PC-9 (cell line): ENCODE measurements at regions not wholly inside any gene's neighbourhood (a gene's known extent, or its start where the extent isn't known, plus 50 kb on each side); places are given as distances from the start of the nearest gene placed in this dataset.

Source experiments
- BruUV-seq: library from RNA; stranded (reverse); fragments of 400-500 nt; replicated peaks from 2 replicates; lab custom pipeline; 2021; lab: Mats Ljungman, UMichigan
- CTCF ChIA-PET: fragments of 300-600 bp; sonication (Branson Sonifier 250); formaldehyde crosslinking; loops from one replicate; lab custom pipeline; 2022; ENCODE audit warnings: antibody characterized with exemption; lab: Charles Lee
- POLR2A ChIA-PET: fragments of 300-600 bp; sonication (Branson Sonifier 250); formaldehyde crosslinking; loops from one replicate; lab custom pipeline; 2022; ENCODE audit warnings: antibody characterized with exemption; ENCODE audit not compliant: unreplicated experiment; lab: Charles Lee
- DNase-seq, 2 experiments: peaks; one replicate each; pipeline versions ENCODE4 v3.0.0 to v3.0.0-alpha.2; 2015 to 2022; ENCODE audit warnings: mixed read lengths in 1 of 2
- H2AFZ ChIP-seq: fragments of 200-600 bp; sonication (generic); 2 replicates; pipeline ENCODE4 v1.8.1; 2017; ENCODE audit warnings: antibody characterized with exemption
- H3F3A ChIP-seq: fragments of 200-600 bp; sonication (generic); 2 replicates; pipeline ENCODE4 v1.8.1; 2017; ENCODE audit warnings: antibody characterized with exemption, mild to moderate bottlenecking, low read depth; ENCODE audit not compliant: insufficient read depth
- H3K27ac ChIP-seq: fragments of 200-600 bp; sonication (generic); 2 replicates; pipeline ENCODE4 v1.6.1; 2016; ENCODE audit warnings: mixed run types
- H3K27me3 ChIP-seq: fragments of 200-600 bp; sonication (generic); 2 replicates; pipeline ENCODE4 v1.6.1; 2016; ENCODE audit warnings: low read depth, mixed run types; ENCODE audit not compliant: insufficient read depth
- H3K36me3 ChIP-seq: fragments of 200-600 bp; sonication (generic); 2 replicates; pipeline ENCODE4 v1.6.1; 2016; ENCODE audit warnings: low read depth, mixed run types
- H3K4me1 ChIP-seq: fragments of 200-600 bp; sonication (generic); replicated peaks from 2 replicates; pipeline ENCODE4 v1.6.1; 2016; ENCODE audit warnings: mixed run types; ENCODE audit not compliant: insufficient read depth
- H3K4me2 ChIP-seq: fragments of 200-600 bp; sonication (generic); 2 replicates; pipeline ENCODE4 v1.6.1; 2017; ENCODE audit warnings: mixed run types
- H3K4me3 ChIP-seq: fragments of 200-600 bp; sonication (generic); 2 replicates; pipeline ENCODE4 v1.6.1; 2016; ENCODE audit warnings: mixed run types
- H3K79me2 ChIP-seq: fragments of 200-600 bp; sonication (generic); 2 replicates; pipeline ENCODE4 v1.6.1; 2017; ENCODE audit warnings: low read depth, mixed run types
- H3K9me2 ChIP-seq: fragments of 200-600 bp; sonication (generic); 2 replicates; pipeline ENCODE4 v1.8.1; 2017; ENCODE audit warnings: mild to moderate bottlenecking; ENCODE audit not compliant: insufficient read depth
- H3K9me3 ChIP-seq: fragments of 200-600 bp; sonication (generic); 2 replicates; pipeline ENCODE4 v1.8.1; 2016; ENCODE audit warnings: low read depth; ENCODE audit not compliant: insufficient read depth
- H4K20me1 ChIP-seq: fragments of 200-600 bp; sonication (generic); 2 replicates; pipeline ENCODE4 v1.8.1; 2017; ENCODE audit not compliant: insufficient read depth
- EZH2 ChIP-seq: fragments of 200-600 bp; sonication (generic); IDR thresholded peaks from 2 replicates; pipeline ENCODE4 v1.8.0; 2017; ENCODE audit warnings: antibody characterized with exemption, low read depth
- intact Hi-C: fragments of 100-400 bp; cut with micrococcal nuclease; formaldehyde crosslinking; loops from one replicate; pipeline ENCODE4 v1.10.0; 2022; ENCODE audit not compliant: unreplicated experiment
- TF ChIP-seq, protein P1 (sequence below): fragments of 200-600 bp; sonication (generic); conservative IDR thresholded peaks from 2 replicates; pipeline ENCODE4 v1.6.1; 2017; ENCODE audit warnings: mixed run types, antibody characterized with exemption, mild to moderate bottlenecking, moderate library complexity

DNA sequence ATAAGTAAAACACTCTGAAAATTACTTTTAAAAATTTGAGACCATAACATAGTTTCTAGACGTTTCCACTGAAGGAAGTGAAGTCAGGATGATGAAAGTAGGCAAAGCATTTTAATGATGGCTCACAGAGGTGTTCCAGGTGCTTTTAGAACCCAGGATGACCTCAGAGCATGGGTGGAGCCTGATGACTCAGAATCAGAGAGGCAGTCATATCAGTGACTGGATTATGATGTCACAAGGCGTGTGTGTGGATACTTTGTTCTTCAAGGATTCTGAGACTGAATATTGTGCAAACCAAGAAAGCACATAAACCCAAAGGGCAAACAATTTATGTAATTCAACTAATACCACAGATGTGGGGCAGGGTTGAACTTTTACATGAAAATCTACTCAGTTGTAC lies 200.2 kb upstream of the FOXN2 start:
- no peaks in the 10 kb centered on the region for H3K36me3 ChIP-seq
- H3K4me1 ChIP-seq, result peaks cover 53% of the 10 kb centered on the region
- H3K9me3 ChIP-seq, result no peaks in the 10 kb centered on the region
- no peaks in the 10 kb centered on the region for H3K27me3 ChIP-seq
- POLR2A ChIA-PET, result no interaction called here
- H3K9me2 ChIP-seq, result no peaks in the 10 kb centered on the region
- peaks cover 45% of the 10 kb centered on the region for H3F3A ChIP-seq
- H3K4me3 ChIP-seq, result no peak overlapping the region
- H4K20me1 ChIP-seq, result no peaks in the 10 kb centered on the region
- H3K4me2 ChIP-seq, result peak overlapping the region; percentile 30
- intact Hi-C loops, result no loop called here
- H2AFZ ChIP-seq, result no peak overlapping the region
- no peaks in the 10 kb centered on the region for H3K79me2 ChIP-seq
- peak overlapping the region; percentile 91 for H3K27ac ChIP-seq
- peak; percentile 52 to 96 for DNase-seq
- CTCF ChIA-PET, result no interaction called here
- TF ChIP-seq, protein P1, sequence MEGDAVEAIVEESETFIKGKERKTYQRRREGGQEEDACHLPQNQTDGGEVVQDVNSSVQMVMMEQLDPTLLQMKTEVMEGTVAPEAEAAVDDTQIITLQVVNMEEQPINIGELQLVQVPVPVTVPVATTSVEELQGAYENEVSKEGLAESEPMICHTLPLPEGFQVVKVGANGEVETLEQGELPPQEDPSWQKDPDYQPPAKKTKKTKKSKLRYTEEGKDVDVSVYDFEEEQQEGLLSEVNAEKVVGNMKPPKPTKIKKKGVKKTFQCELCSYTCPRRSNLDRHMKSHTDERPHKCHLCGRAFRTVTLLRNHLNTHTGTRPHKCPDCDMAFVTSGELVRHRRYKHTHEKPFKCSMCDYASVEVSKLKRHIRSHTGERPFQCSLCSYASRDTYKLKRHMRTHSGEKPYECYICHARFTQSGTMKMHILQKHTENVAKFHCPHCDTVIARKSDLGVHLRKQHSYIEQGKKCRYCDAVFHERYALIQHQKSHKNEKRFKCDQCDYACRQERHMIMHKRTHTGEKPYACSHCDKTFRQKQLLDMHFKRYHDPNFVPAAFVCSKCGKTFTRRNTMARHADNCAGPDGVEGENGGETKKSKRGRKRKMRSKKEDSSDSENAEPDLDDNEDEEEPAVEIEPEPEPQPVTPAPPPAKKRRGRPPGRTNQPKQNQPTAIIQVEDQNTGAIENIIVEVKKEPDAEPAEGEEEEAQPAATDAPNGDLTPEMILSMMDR, result no peak
- no peak for TF ChIP-seq EZH2
- BruUV-seq, result no TSS peak

DNA sequence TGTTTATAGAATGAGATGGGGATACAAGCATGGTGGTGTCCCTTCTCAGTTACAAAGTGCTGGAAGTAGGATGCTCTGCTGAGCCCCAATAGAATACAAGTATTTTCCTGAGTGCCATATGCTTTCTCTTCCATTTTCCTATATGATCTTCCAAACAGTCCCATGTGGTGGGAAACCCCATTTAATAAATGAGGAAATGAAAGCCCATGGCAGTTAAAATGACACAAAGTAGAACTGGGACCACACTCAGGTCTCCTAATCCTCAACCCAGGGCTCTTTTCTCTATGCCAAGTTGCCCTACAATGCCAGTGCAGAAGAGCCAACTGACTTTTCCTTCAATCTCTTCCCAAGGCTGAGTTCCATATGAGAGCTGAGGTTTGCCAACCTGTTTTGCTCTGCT lies 198.0 kb upstream of the FOXN2 start:
- CTCF ChIA-PET, result no interaction called here
- POLR2A ChIA-PET, result no interaction called here

DNA sequence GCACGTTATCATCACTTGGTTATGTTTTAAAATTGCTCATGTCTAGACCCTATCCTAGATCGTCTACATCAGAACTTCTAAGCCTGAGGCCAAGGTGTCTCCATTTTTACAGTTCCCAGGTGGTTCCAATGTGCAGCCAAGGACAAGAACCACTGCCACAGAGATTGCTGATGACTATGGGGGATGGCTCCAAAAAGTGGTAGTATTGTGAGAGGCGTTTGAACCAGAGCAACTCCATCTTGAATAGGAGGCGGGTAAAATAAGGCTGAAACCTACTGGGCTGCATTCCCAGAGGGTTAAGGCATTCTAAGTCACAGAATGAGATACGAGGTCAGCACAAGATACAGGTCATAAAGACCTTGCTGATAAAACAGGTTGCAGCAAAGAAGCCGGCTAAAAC lies 195.6 kb upstream of the FOXN2 start:
- Histone ChIP-seq H3K9me3 (no peaks in the 10 kb centered on the region; the same call in 1 of the 2 replicates), H3K9me2 (no peaks in the 10 kb centered on the region), H3K4me3 (no peak overlapping the region), H4K20me1 (no peaks in the 10 kb centered on the region), H3K36me3 (no peaks in the 10 kb centered on the region), H3K4me2 (no peak overlapping the region), H2AFZ (no peak overlapping the region), H3F3A (peaks cover 15% of the 10 kb centered on the region; the same call in 1 of the 2 replicates), H3K79me2 (no peaks in the 10 kb centered on the region), H3K27ac (no peak overlapping the region), H3K27me3 (no peaks in the 10 kb centered on the region), H3K4me1 (peaks cover 23% of the 10 kb centered on the region)
- no peak for TF ChIP-seq EZH2
- TF ChIP-seq, protein P1, result no peak
- ChIA-PET CTCF (no interaction called here), POLR2A (no interaction called here)
- no TSS peak for BruUV-seq
- intact Hi-C loops, result no loop called here
- DNase-seq, result no peak

More for the DNA sequence above, 198.0 kb upstream of the FOXN2 start:
- BruUV-seq, result no TSS peak
- no peak for TF ChIP-seq EZH2
- TF ChIP-seq, protein P1, result no peak
- Histone ChIP-seq H3K4me2 (no peak overlapping the region), H3K4me3 (no peak overlapping the region), H3F3A (peaks cover 37% of the 10 kb centered on the region), H3K36me3 (no peaks in the 10 kb centered on the region), H4K20me1 (no peaks in the 10 kb centered on the region), H3K4me1 (peaks cover 43% of the 10 kb centered on the region), H3K9me3 (no peaks in the 10 kb centered on the region; the same call in 1 of the 2 replicates), H3K9me2 (no peaks in the 10 kb centered on the region), H3K27ac (no peak overlapping the region), H3K79me2 (no peaks in the 10 kb centered on the region), H3K27me3 (no peaks in the 10 kb centered on the region), H2AFZ (no peak overlapping the region)
- intact Hi-C loops, result no loop called here
- no peak for DNase-seq
